WTC11 (cell line): ENCODE measurements at regions not wholly inside any gene's neighbourhood (a gene's known extent, or its start where the extent isn't known, plus 50 kb on each side); places are given as distances from the start of the nearest gene placed in this dataset.
"Not testable (repeated sequence)": the region's sequence is repeated elsewhere in the genome, so short reads cannot be mapped to it uniquely, and the experiment has no call there.

Experiments
- ATAC-seq: fragments of 200-7000 bp; cut with Tn5 transposase; 2 replicates; pipeline ENCODE4 v1.10.0; 2021; ENCODE audit warnings: mild to moderate bottlenecking, moderate library complexity
- CTCF ChIA-PET: fragments of 300-600 bp; sonication (Branson Sonifier 250); formaldehyde crosslinking; loops from one replicate; lab custom pipeline; 2021; ENCODE audit warnings: antibody characterized with exemption; lab: Charles Lee
- POLR2A ChIA-PET: fragments of 350-600 bp; sonication (Branson Sonifier 250); formaldehyde crosslinking; loops from one replicate; lab custom pipeline; 2021; ENCODE audit warnings: antibody characterized with exemption; lab: Charles Lee
- DNase-seq: peaks from one replicate; pipeline ENCODE4 v3.0.0; 2021; ENCODE audit warnings: low spot score
- H3K27ac Mint-ChIP-seq: 2 replicates; pipeline ENCODE4 v1.8.0; 2021; ENCODE audit warnings: mixed read lengths
- H3K27me3 Mint-ChIP-seq: 2 replicates; pipeline ENCODE4 v1.8.0; 2021; ENCODE audit warnings: low read depth, mild to moderate bottlenecking, moderate library complexity, mixed read lengths
- H3K36me3 Mint-ChIP-seq: 2 replicates; pipeline ENCODE4 v1.8.0; 2021; ENCODE audit warnings: mixed read lengths
- H3K4me1 Mint-ChIP-seq: 2 replicates; pipeline ENCODE4 v1.8.0; 2022; ENCODE audit warnings: mixed read lengths
- H3K4me3 Mint-ChIP-seq: 2 replicates; pipeline ENCODE4 v1.8.0; 2021; ENCODE audit warnings: mild to moderate bottlenecking, moderate library complexity, mixed read lengths
- H3K9me3 Mint-ChIP-seq: 2 replicates; pipeline ENCODE4 v1.8.0; 2021; ENCODE audit warnings: mixed read lengths
- ELF4 ChIP-seq: sonication (generic); formaldehyde crosslinking; IDR thresholded peaks from 2 replicates; pipeline ENCODE4 v1.8.1; 2022; ENCODE audit warnings: low read depth, mild to moderate bottlenecking, moderate library complexity, missing genetic modification reagents
- FOXP1 ChIP-seq: sonication (generic); formaldehyde crosslinking; IDR thresholded peaks from 2 replicates; pipeline ENCODE4 v1.8.0; 2022; ENCODE audit warnings: missing genetic modification reagents, mild to moderate bottlenecking, moderate library complexity, borderline replicate concordance
- GABPB1 ChIP-seq: sonication (generic); formaldehyde crosslinking; IDR thresholded peaks from 2 replicates; pipeline ENCODE4 v1.8.1; 2023; ENCODE audit warnings: mild to moderate bottlenecking, missing genetic modification reagents
- HMGA2 ChIP-seq: fragments of 250-450 bp; sonication (Bioruptor Pico); IDR thresholded peaks from 2 replicates; pipeline ENCODE4 v1.4.0; 2021; ENCODE audit warnings: mild to moderate bottlenecking, moderate library complexity
- IRF2 ChIP-seq: sonication (generic); formaldehyde crosslinking; IDR thresholded peaks from 2 replicates; pipeline ENCODE4 v1.8.0; 2022; ENCODE audit warnings: low read depth, missing genetic modification reagents, borderline replicate concordance
- JUN ChIP-seq: sonication (generic); formaldehyde crosslinking; IDR thresholded peaks from 2 replicates; pipeline ENCODE4 v1.8.0; 2023; ENCODE audit warnings: mild to moderate bottlenecking, missing genetic modification reagents
- KAT7 ChIP-seq: sonication (generic); formaldehyde crosslinking; IDR thresholded peaks from 2 replicates; pipeline ENCODE4 v1.8.1; 2023; ENCODE audit warnings: missing genetic modification reagents, mild to moderate bottlenecking, borderline replicate concordance
- MXD4 ChIP-seq: fragments of 250-450 bp; sonication (Bioruptor Pico); IDR thresholded peaks from 2 replicates; pipeline ENCODE4 v1.8.0; 2021; ENCODE audit warnings: mild to moderate bottlenecking, moderate library complexity, borderline replicate concordance
- NFYB ChIP-seq: sonication (generic); formaldehyde crosslinking; conservative IDR thresholded peaks from 2 replicates; pipeline ENCODE4 v1.8.0; 2022; ENCODE audit warnings: low read depth, missing genetic modification reagents
- NR1H2 ChIP-seq: sonication (generic); formaldehyde crosslinking; IDR thresholded peaks from 2 replicates; pipeline ENCODE4 v1.9.0; 2021; ENCODE audit warnings: mild to moderate bottlenecking, moderate library complexity, missing genetic modification reagents
- OVOL2 ChIP-seq: fragments of 250-450 bp; sonication (Bioruptor Pico); IDR thresholded peaks from 2 replicates; pipeline ENCODE4 v1.9.0; 2021; ENCODE audit warnings: mild to moderate bottlenecking, borderline replicate concordance
- USF2 ChIP-seq: sonication (generic); formaldehyde crosslinking; IDR thresholded peaks from 2 replicates; pipeline ENCODE4 v1.8.1; 2023; ENCODE audit warnings: mild to moderate bottlenecking, missing genetic modification reagents, moderate library complexity
- ZNF121 ChIP-seq: sonication (generic); formaldehyde crosslinking; IDR thresholded peaks from 2 replicates; pipeline ENCODE4 v1.8.0; 2023; ENCODE audit warnings: missing genetic modification reagents
- ZNF138 ChIP-seq: sonication (generic); formaldehyde crosslinking; conservative IDR thresholded peaks from 2 replicates; pipeline ENCODE4 v1.8.1; 2022; ENCODE audit warnings: mild to moderate bottlenecking, moderate library complexity, missing genetic modification reagents
- ZNF396 ChIP-seq: fragments of 250-450 bp; sonication (Bioruptor Pico); IDR thresholded peaks from 2 replicates; pipeline ENCODE4 v1.8.0; 2021; ENCODE audit warnings: mild to moderate bottlenecking, moderate library complexity, borderline replicate concordance
- ZNF416 ChIP-seq: fragments of 250-450 bp; sonication (Bioruptor Pico); IDR thresholded peaks from 2 replicates; pipeline ENCODE4 v1.9.0; 2021; ENCODE audit warnings: mild to moderate bottlenecking, inconsistent platforms
- ZNF425 ChIP-seq: fragments of 250-450 bp; sonication (Bioruptor Pico); conservative IDR thresholded peaks from 2 replicates; pipeline ENCODE4 v1.9.0; 2021; ENCODE audit warnings: mild to moderate bottlenecking
- TF ChIP-seq, protein P1 (sequence below): sonication (generic); formaldehyde crosslinking; IDR thresholded peaks from 2 replicates; pipeline ENCODE4 v1.8.0; 2022; ENCODE audit warnings: missing genetic modification reagents
- TF ChIP-seq, protein P2 (sequence below): fragments of 250-450 bp; sonication (Bioruptor Pico); IDR thresholded peaks from 2 replicates; pipeline ENCODE4 v1.9.0; 2021; ENCODE audit warnings: moderate library complexity, mild to moderate bottlenecking, inconsistent platforms, borderline replicate concordance
- TF ChIP-seq, protein P3 (sequence below): sonication (generic); formaldehyde crosslinking; IDR thresholded peaks from 2 replicates; pipeline ENCODE4 v1.8.0; 2022; ENCODE audit warnings: mild to moderate bottlenecking, missing genetic modification reagents
- TF ChIP-seq, protein P4 (sequence below): fragments of 250-450 bp; sonication (Bioruptor Pico); IDR thresholded peaks from 2 replicates; pipeline ENCODE4 v1.9.0; 2021; ENCODE audit warnings: mild to moderate bottlenecking
- TF ChIP-seq, protein P5 (sequence below): sonication (generic); formaldehyde crosslinking; IDR thresholded peaks from 2 replicates; pipeline ENCODE4 v1.8.1; 2022; ENCODE audit warnings: mild to moderate bottlenecking, moderate library complexity, missing genetic modification reagents

DNA sequence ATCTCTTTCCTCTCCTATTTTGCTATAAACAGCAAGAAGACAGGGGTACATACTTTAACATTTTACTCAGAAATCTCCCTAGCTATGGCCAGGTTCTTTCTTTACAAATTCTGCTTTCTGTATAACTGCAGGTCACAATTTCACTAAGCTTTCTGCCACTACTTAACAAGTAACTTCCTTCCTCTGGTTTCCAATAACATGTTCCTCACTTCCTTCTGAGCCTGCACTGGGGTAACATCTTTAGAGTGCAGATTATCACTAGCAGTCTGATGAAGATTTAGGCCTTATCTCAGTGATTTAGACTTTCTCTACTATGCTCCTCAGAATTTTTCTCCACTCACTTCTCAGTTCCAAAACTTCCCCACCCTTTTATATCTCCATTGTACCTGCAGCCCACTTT is 1930.5 kb upstream of the AGA start (continued):
- TF ChIP-seq, protein P1, sequence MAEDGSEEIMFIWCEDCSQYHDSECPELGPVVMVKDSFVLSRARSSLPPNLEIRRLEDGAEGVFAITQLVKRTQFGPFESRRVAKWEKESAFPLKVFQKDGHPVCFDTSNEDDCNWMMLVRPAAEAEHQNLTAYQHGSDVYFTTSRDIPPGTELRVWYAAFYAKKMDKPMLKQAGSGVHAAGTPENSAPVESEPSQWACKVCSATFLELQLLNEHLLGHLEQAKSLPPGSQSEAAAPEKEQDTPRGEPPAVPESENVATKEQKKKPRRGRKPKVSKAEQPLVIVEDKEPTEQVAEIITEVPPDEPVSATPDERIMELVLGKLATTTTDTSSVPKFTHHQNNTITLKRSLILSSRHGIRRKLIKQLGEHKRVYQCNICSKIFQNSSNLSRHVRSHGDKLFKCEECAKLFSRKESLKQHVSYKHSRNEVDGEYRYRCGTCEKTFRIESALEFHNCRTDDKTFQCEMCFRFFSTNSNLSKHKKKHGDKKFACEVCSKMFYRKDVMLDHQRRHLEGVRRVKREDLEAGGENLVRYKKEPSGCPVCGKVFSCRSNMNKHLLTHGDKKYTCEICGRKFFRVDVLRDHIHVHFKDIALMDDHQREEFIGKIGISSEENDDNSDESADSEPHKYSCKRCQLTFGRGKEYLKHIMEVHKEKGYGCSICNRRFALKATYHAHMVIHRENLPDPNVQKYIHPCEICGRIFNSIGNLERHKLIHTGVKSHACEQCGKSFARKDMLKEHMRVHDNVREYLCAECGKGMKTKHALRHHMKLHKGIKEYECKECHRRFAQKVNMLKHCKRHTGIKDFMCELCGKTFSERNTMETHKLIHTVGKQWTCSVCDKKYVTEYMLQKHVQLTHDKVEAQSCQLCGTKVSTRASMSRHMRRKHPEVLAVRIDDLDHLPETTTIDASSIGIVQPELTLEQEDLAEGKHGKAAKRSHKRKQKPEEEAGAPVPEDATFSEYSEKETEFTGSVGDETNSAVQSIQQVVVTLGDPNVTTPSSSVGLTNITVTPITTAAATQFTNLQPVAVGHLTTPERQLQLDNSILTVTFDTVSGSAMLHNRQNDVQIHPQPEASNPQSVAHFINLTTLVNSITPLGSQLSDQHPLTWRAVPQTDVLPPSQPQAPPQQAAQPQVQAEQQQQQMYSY: no peak
- TF ChIP-seq ZNF416 (no peak), ZNF138 (CRISPR knock-in tag) (no peak), OVOL2 (CRISPR knock-in tag) (no peak), KAT7 (no peak)

DNA sequence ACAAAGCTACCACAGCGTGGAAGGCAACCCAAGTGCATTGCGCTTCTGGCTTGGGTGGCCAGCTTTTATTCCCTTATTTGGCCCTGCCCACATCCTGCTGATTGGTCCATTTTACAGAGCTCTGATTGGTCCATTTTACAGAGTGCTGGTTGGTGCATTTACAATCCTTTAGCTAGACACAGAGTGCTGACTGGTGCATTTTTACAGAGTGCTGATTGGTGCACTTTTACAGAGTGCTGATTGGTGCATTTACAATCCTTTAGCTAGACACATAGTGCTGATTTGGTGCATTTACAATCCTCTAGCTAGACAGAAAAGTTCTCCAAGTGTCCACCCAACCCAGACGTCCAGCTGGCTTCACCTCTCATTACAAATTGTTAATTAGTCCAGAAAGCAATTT is 1936.6 kb upstream of the AGA start:
- ATAC-seq, DNase-seq, H3K27ac Mint-ChIP-seq, H3K4me3 Mint-ChIP-seq, H3K4me1 Mint-ChIP-seq, H3K27me3 Mint-ChIP-seq, POLR2A ChIA-PET, CTCF ChIA-PET: not testable (repeated sequence)
- Mint-ChIP-seq H3K36me3 (peaks cover 12% of the 10 kb centered on the region), H3K9me3 (peaks cover 12% of the 10 kb centered on the region)
- TF ChIP-seq NFYB (CRISPR knock-in tag): peak; percentile 24; the same call in 1 of the 2 replicates

GRCh38 chr4:179392787-179393186 is 1950.5 kb upstream of the AGA start:
- no peaks in the 10 kb centered on the region for H3K4me1 Mint-ChIP-seq
- ChIA-PET CTCF (no interaction called here), POLR2A (no interaction called here)
- DNase-seq (no peak), ATAC-seq (no peak)
- H3K9me3 Mint-ChIP-seq: peaks cover 22% of the 10 kb centered on the region
- no peak overlapping the region for H3K27ac Mint-ChIP-seq
- H3K4me3 Mint-ChIP-seq: no peak overlapping the region
- H3K36me3 Mint-ChIP-seq: peaks cover 15% of the 10 kb centered on the region
- H3K27me3 Mint-ChIP-seq: no peaks in the 10 kb centered on the region
- no peak for TF ChIP-seq ZNF425 (CRISPR knock-in tag)
- no peak for TF ChIP-seq FOXP1 (CRISPR knock-in tag)
- no peak for TF ChIP-seq HMGA2
- TF ChIP-seq ELF4 (CRISPR knock-in tag): no peak
- TF ChIP-seq NR1H2 (CRISPR knock-in tag): no peak
- TF ChIP-seq GABPB1: no peak
- TF ChIP-seq, protein P2, sequence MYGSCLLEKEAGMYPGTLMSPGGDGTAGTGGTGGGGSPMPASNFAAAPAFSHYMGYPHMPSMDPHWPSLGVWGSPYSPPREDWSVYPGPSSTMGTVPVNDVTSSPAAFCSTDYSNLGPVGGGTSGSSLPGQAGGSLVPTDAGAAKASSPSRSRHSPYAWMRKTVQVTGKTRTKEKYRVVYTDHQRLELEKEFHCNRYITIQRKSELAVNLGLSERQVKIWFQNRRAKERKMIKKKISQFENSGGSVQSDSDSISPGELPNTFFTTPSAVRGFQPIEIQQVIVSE: no peak
- TF ChIP-seq IRF2: no peak
- TF ChIP-seq MXD4 (CRISPR knock-in tag): no peak
- TF ChIP-seq ZNF121 (CRISPR knock-in tag): no peak
- TF ChIP-seq, all 79 proteins: peak for 0

GRCh38 chr4:179398414-179398813 is 1956.2 kb upstream of the AGA start:
- peaks cover 16% of the 10 kb centered on the region for H3K36me3 Mint-ChIP-seq
- no peak overlapping the region for H3K27ac Mint-ChIP-seq
- no peaks in the 10 kb centered on the region; the same call in 1 of the 2 replicates for H3K27me3 Mint-ChIP-seq
- DNase-seq (no peak), ATAC-seq (no peak)
- H3K4me1 Mint-ChIP-seq: peaks cover 8% of the 10 kb centered on the region
- TF ChIP-seq ZNF396 (CRISPR knock-in tag) (no peak), USF2 (CRISPR knock-in tag) (no peak), JUN (CRISPR knock-in tag) (no peak)
- TF ChIP-seq, protein P2: no peak
- TF ChIP-seq, protein P3, sequence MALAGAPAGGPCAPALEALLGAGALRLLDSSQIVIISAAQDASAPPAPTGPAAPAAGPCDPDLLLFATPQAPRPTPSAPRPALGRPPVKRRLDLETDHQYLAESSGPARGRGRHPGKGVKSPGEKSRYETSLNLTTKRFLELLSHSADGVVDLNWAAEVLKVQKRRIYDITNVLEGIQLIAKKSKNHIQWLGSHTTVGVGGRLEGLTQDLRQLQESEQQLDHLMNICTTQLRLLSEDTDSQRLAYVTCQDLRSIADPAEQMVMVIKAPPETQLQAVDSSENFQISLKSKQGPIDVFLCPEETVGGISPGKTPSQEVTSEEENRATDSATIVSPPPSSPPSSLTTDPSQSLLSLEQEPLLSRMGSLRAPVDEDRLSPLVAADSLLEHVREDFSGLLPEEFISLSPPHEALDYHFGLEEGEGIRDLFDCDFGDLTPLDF: no peak
- TF ChIP-seq, protein P4, sequence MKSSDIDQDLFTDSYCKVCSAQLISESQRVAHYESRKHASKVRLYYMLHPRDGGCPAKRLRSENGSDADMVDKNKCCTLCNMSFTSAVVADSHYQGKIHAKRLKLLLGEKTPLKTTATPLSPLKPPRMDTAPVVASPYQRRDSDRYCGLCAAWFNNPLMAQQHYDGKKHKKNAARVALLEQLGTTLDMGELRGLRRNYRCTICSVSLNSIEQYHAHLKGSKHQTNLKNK (CRISPR knock-in tag): no peak
- TF ChIP-seq, protein P5, sequence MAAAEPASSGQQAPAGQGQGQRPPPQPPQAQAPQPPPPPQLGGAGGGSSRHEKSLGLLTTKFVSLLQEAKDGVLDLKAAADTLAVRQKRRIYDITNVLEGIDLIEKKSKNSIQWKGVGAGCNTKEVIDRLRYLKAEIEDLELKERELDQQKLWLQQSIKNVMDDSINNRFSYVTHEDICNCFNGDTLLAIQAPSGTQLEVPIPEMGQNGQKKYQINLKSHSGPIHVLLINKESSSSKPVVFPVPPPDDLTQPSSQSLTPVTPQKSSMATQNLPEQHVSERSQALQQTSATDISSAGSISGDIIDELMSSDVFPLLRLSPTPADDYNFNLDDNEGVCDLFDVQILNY: no peak
- peaks cover 24% of the 10 kb centered on the region for H3K9me3 Mint-ChIP-seq
- ChIA-PET POLR2A (no interaction called here), CTCF (no interaction called here)
- no peak overlapping the region for H3K4me3 Mint-ChIP-seq
